ENCODE measurements at regions not wholly inside any gene's neighbourhood (a gene's known extent, or its start where the extent isn't known, plus 50 kb on each side); places are given as distances from the start of the nearest gene placed in this dataset.

- Histone ChIP-seq H3K27me3 (ENCODE audit: insufficient read depth, low read length) (no peaks in the 10 kb centered on the region), H3K9me3 (ENCODE audit: low read length) (no peaks in the 10 kb centered on the region), H3K36me3 (ENCODE audit: insufficient read depth, low read length) (no peaks in the 10 kb centered on the region), H2AFZ (ENCODE audit: low read depth, low read length) (peak overlapping the region; percentile 13), H3K4me3 (ENCODE audit: low read length) (no peak overlapping the region), H3K4me1 (ENCODE audit: insufficient read depth, low read length) (peaks cover 9% of the 10 kb centered on the region)
Observed at GRCh38 chr10:11387551-11388222, 223.8 kb downstream of the USP6NL start.

- Histone ChIP-seq H3K9me3 (ENCODE audit: low read length) (no peaks in the 10 kb centered on the region), H3K27me3 (ENCODE audit: insufficient read depth, low read length) (no peaks in the 10 kb centered on the region), H3K4me1 (ENCODE audit: insufficient read depth, low read length) (peaks cover 9% of the 10 kb centered on the region), H3K4me3 (ENCODE audit: low read length) (no peak overlapping the region), H3K36me3 (ENCODE audit: insufficient read depth, low read length) (no peaks in the 10 kb centered on the region), H2AFZ (ENCODE audit: low read depth, low read length) (no peak overlapping the region)
Observed at GRCh38 chr10:11387044-11387443, 224.4 kb downstream of the USP6NL start.

Measured in neuron (in vitro differentiated cells).